22Rv1 (cell line): ENCODE measurements at regions not wholly inside any gene's neighbourhood (a gene's known extent, or its start where the extent isn't known, plus 50 kb on each side); places are given as distances from the start of the nearest gene placed in this dataset.

Experiments
- H3K27ac ChIP-seq: fragments of 450-650 bp; 2 replicates; pipeline ENCODE4 v1.5.1; 2017
- ZFX ChIP-seq: fragments of 450-650 bp; IDR thresholded peaks from 2 replicates; pipeline ENCODE4 v1.6.1; 2017; ENCODE audit warnings: antibody characterized with exemption, borderline replicate concordance
- TF ChIP-seq, protein P1 (sequence below): fragments of 450-650 bp; IDR thresholded peaks from 2 replicates; pipeline ENCODE4 v1.5.1; 2017; ENCODE audit warnings: mild to moderate bottlenecking

DNA sequence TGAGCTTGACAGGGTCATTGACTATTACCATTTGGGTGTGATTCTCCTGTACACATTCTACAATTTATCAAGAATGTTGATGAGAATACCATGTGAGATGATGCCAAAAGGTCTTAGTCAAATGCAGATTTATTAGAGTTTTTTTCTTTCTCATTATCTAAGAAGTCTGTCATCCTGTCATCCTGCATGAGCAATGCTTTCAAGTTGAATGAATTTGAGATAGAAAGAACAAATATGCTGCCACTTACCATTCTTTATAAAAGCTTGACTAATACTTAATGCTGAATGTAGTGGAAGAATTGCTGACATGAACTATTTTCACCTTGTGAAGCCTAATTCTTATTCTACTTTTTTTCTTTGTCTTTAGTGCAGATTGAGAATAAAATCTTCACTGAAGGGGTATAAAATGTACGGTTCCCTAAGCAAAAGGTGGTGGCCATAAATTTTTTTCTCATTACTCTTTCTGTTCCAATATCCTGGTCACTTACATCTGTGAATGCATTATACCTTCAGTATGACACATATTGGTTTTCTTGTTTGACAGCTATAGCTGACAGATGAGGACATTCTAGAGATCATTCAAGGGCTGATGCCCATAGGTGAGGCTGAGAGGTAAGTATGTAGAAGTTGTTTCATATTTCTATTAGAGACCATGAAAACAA, 1434.7 kb downstream of the SLITRK1 start:
- TF ChIP-seq, protein P1, sequence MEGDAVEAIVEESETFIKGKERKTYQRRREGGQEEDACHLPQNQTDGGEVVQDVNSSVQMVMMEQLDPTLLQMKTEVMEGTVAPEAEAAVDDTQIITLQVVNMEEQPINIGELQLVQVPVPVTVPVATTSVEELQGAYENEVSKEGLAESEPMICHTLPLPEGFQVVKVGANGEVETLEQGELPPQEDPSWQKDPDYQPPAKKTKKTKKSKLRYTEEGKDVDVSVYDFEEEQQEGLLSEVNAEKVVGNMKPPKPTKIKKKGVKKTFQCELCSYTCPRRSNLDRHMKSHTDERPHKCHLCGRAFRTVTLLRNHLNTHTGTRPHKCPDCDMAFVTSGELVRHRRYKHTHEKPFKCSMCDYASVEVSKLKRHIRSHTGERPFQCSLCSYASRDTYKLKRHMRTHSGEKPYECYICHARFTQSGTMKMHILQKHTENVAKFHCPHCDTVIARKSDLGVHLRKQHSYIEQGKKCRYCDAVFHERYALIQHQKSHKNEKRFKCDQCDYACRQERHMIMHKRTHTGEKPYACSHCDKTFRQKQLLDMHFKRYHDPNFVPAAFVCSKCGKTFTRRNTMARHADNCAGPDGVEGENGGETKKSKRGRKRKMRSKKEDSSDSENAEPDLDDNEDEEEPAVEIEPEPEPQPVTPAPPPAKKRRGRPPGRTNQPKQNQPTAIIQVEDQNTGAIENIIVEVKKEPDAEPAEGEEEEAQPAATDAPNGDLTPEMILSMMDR: no peak
- no peak for TF ChIP-seq ZFX
- H3K27ac ChIP-seq: no peak overlapping the region

DNA sequence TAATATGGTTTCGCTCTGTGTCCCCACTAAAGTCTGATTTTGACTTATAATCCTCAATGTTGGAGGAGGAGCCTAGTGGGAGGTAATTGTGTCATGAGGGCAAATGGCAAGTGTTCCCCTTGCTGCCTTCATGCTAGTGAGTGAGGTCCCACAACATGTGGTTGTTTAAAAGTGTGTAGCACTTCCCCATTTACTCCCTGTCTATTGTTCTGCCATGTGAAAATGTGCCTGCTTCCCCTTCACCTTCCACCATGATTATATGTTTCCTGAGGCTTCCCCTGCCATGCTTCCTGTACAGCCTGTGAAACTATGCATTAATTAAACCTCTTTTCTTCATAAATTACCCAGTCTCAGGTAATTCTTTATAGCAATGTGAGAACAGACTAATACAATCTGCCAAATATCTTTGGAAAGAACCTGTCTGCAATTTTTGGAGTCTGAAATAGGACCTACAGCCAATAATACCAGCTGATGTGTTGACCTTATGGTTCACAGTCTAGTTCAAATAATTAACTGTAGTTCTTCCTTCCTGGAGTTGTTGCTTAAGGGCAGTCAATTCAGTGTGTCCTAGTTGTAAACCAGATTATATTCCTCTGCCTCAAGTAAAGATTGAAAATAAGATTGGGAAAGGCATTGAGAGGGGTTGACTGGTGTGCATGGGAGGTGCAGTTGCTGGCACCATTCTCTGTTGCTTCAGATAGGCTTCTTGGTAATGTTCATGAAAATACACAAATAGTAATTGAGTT, 1442.9 kb downstream of the SLITRK1 start:
- no peak overlapping the region for H3K27ac ChIP-seq
- TF ChIP-seq, protein P1: no peak
- no peak for TF ChIP-seq ZFX

GRCh38 chr13:82438320-82438719, 1444.0 kb downstream of the SLITRK1 start:
- TF ChIP-seq ZFX: no peak
- TF ChIP-seq, protein P1: no peak
- H3K27ac ChIP-seq: no peak overlapping the region

- TF ChIP-seq, protein P1: no peak
- no peak for TF ChIP-seq ZFX
- H3K27ac ChIP-seq: no peak overlapping the region
These were observed 1446.1 kb downstream of the SLITRK1 start for GRCh38 chr13:82436099-82436585.

DNA sequence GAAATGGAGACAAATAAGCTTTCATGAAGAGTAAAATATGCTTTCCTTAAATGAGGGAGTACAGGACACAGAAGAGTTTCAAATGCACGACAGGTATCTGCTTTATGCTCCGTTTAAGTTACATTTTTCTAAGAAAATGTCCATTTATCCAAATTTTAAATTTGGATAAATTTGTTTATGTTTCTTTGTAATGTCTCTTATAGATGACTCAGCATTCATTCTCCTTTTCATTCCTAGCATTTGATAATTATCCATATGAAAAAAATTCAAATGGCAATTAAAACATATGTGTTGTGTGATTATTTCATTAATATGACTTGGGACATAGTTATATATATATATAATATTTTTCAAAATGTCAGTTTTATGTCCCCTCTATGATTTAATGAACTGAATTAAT, 1449.3 kb downstream of the SLITRK1 start:
- H3K27ac ChIP-seq: no peak overlapping the region
- TF ChIP-seq, protein P1: no peak
- TF ChIP-seq ZFX: no peak

DNA sequence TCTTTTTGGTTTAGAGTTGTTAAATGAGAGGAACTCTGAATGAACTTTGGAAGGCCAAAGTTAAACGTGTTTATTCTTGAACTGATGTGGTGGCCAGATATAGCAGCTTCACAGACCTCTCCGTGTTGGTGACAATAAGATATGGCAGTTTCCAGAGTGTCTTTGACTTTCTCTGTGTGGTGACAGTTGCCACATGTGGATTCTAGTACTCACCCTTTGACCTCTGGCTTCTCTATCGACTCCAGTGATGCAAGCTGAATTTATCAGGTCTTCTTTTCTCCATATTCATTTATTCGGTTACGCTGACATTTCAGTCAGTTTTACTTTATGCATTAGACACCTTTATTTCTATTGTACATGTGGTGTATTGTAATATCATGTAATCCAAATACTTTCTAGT, 1469.5 kb downstream of the SLITRK1 start:
- TF ChIP-seq ZFX: no peak
- TF ChIP-seq, protein P1: no peak
- H3K27ac ChIP-seq: no peak overlapping the region

DNA sequence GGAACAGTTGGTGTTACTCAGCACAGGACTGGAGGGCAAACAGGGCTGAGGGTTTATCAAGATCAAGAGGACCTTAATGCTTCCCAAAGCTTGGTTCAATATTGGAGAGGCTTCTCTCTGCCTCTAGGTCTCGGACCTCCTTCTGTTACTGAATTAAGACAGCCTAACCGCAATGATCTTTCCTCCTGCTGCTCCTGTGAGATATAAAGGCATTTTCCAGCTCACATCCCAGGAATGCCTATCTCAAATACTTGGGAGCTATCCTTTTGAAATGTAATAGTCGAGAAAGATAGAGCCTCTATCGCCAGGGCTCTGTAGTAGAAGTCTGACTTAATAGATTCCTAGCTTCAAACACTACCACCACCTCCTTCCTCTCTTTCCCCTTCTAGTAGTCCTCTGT, 1475.0 kb downstream of the SLITRK1 start:
- no peak for TF ChIP-seq ZFX
- TF ChIP-seq, protein P1: no peak
- H3K27ac ChIP-seq: no peak overlapping the region
